Hepatocyte (in vitro differentiated cells): ENCODE measurements at regions not wholly inside any gene's neighbourhood (a gene's known extent, or its start where the extent isn't known, plus 50 kb on each side); places are given as distances from the start of the nearest gene placed in this dataset.

Source experiments
- DNase-seq: peaks from one replicate; pipeline ENCODE4 v3.0.0-alpha.2; 2016; ENCODE audit warnings: low spot score
- H2AFZ ChIP-seq: fragments of 200-600 bp; sonication (generic); 2 replicates; pipeline ENCODE4 v1.6.0; 2016; ENCODE audit warnings: antibody characterized with exemption, mild to moderate bottlenecking
- H3K27ac ChIP-seq: fragments of 200-600 bp; sonication (generic); 2 replicates; pipeline ENCODE4 v1.5.1; 2016; ENCODE audit warnings: mild to moderate bottlenecking
- H3K27me3 ChIP-seq: fragments of 200-600 bp; sonication (generic); 2 replicates; pipeline ENCODE4 v1.6.1; 2016
- H3K36me3 ChIP-seq: fragments of 200-600 bp; sonication (generic); replicated peaks from 2 replicates; pipeline ENCODE4 v1.5.1; 2016; ENCODE audit warnings: low read depth; ENCODE audit not compliant: insufficient read depth
- H3K4me1 ChIP-seq: fragments of 200-600 bp; sonication (generic); 2 replicates; pipeline ENCODE4 v1.5.1; 2016; ENCODE audit warnings: mild to moderate bottlenecking, moderate library complexity; ENCODE audit not compliant: insufficient read depth
- H3K4me2 ChIP-seq: fragments of 200-600 bp; sonication (generic); 2 replicates; pipeline ENCODE4 v1.6.0; 2016
- H3K4me3 ChIP-seq: fragments of 200-600 bp; sonication (generic); 2 replicates; pipeline ENCODE4 v1.5.1; 2016; ENCODE audit warnings: mild to moderate bottlenecking
- H3K79me2 ChIP-seq: fragments of 200-600 bp; sonication (generic); 2 replicates; pipeline ENCODE4 v1.6.0; 2017; ENCODE audit warnings: mild to moderate bottlenecking
- H3K9me2 ChIP-seq: fragments of 200-600 bp; sonication (generic); replicated peaks from 2 replicates; pipeline ENCODE4 v1.6.0; 2017; ENCODE audit warnings: mild to moderate bottlenecking; ENCODE audit not compliant: insufficient read depth
- H3K9me3 ChIP-seq: fragments of 200-600 bp; sonication (generic); 2 replicates; pipeline ENCODE4 v1.5.1; 2016; ENCODE audit warnings: low read depth, mild to moderate bottlenecking
- H4K20me1 ChIP-seq: fragments of 200-600 bp; sonication (generic); 2 replicates; pipeline ENCODE4 v1.6.0; 2016; ENCODE audit warnings: mild to moderate bottlenecking; ENCODE audit not compliant: insufficient read depth, poor library complexity, severe bottlenecking
- CTCF ChIP-seq: fragments of 200-600 bp; sonication (generic); IDR thresholded peaks from 2 replicates; pipeline ENCODE4 v1.5.1; 2016; ENCODE audit warnings: antibody characterized with exemption, mild to moderate bottlenecking; ENCODE audit not compliant: poor library complexity
- EZH2 ChIP-seq: fragments of 200-600 bp; sonication (generic); IDR thresholded peaks from 2 replicates; pipeline ENCODE4 v1.6.1; 2016; ENCODE audit warnings: antibody characterized with exemption, mild to moderate bottlenecking, borderline replicate concordance
- EZH2phosphoT487 ChIP-seq: fragments of 200-600 bp; sonication (generic); IDR thresholded peaks from one replicate; pipeline ENCODE4 v1.6.1; 2018; ENCODE audit warnings: antibody characterized with exemption, mild to moderate bottlenecking, low read depth, moderate library complexity; ENCODE audit not compliant: unreplicated experiment, severe bottlenecking
- WGBS: methylation state at CpG from one replicate; pipeline ENCODE4 v1.1.6; 2016; ENCODE audit warnings: low lambda C conversion rate; ENCODE audit errors: missing lambda C conversion rate; 5-methylcytosine and 5-hydroxymethylcytosine counted together

- Histone ChIP-seq H3K27ac (no peak overlapping the region), H3K9me2 (no peaks in the 10 kb centered on the region), H3K4me1 (peaks cover 20% of the 10 kb centered on the region), H3K79me2 (no peaks in the 10 kb centered on the region), H3K27me3 (peaks cover 7% of the 10 kb centered on the region), H3K36me3 (no peaks in the 10 kb centered on the region), H3K4me3 (no peak overlapping the region), H3K9me3 (no peaks in the 10 kb centered on the region), H3K4me2 (no peak overlapping the region), H4K20me1 (no peaks in the 10 kb centered on the region), H2AFZ (no peak overlapping the region)
- WGBS, result 88% methylated on average over 5 of the region's 5 CpGs
- DNase-seq, result no peak
- no peak for TF ChIP-seq CTCF
- TF ChIP-seq EZH2phosphoT487, result no peak
- TF ChIP-seq EZH2, result no peak
Observed at GRCh38 chr6:33910594-33910993, 106.8 kb upstream of the MLN start.

DNA sequence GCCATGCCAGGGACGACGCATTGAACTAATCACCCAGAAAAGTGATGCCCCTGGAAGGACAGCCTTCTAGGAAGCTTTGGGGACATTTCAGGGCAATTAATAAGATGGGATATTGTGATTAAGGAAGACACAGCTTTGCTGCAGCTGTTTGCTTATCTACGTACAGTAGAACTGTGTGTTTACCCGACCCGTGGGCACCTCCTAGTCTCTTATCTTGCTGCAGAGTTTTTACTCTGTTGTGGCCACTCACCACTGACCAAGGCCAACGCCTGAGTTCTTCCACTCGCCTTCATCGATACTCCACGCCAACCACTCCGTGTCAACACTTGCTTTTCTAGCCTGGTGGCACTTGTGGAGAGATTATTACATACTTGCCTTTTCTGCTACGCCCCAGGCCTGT, 105.9 kb upstream of the MLN start:
- Histone ChIP-seq H3K9me2 (no peaks in the 10 kb centered on the region), H2AFZ (no peak overlapping the region), H4K20me1 (no peaks in the 10 kb centered on the region), H3K27ac (no peak overlapping the region), H3K9me3 (no peaks in the 10 kb centered on the region), H3K4me3 (no peak overlapping the region), H3K36me3 (no peaks in the 10 kb centered on the region), H3K27me3 (peaks cover 2% of the 10 kb centered on the region), H3K79me2 (no peaks in the 10 kb centered on the region), H3K4me2 (no peak overlapping the region), H3K4me1 (peaks cover 20% of the 10 kb centered on the region)
- WGBS, result 73% methylated on average over 11 of the region's 11 CpGs
- DNase-seq, result no peak
- TF ChIP-seq CTCF (no peak), EZH2 (no peak), EZH2phosphoT487 (no peak)

DNA sequence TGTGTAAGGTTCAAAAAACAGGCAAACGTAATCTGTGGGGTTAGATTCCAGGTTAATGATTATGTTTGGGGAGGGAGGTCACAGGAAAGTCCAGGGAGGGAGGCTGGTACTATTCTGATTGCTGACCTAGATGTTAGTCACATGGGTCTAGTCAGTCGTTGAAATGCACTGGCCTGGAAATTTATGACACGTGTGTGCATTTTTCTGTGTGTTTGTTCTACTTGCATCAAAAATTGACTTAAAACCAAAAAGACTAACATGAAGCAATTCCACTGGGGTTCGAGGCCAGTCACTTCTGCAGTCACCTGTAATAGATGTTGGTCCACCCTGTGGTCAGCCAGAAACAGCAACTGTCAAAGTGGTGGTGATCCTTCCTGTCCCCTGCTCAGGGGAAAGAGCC, 104.2 kb upstream of the MLN start:
- no peak for TF ChIP-seq CTCF
- no peak for TF ChIP-seq EZH2
- TF ChIP-seq EZH2phosphoT487, result no peak
- no peak overlapping the region for H2AFZ ChIP-seq
- no peak overlapping the region for H3K4me3 ChIP-seq
- peak overlapping the region; percentile 51 for H3K4me2 ChIP-seq
- H3K4me1 ChIP-seq, result peaks cover 20% of the 10 kb centered on the region
- peak overlapping the region; percentile 73 for H3K27ac ChIP-seq
- H3K27me3 ChIP-seq, result no peaks in the 10 kb centered on the region
- H3K79me2 ChIP-seq, result no peaks in the 10 kb centered on the region
- no peaks in the 10 kb centered on the region for H4K20me1 ChIP-seq
- DNase-seq, result peak; percentile 59
- no peaks in the 10 kb centered on the region for H3K9me3 ChIP-seq
- 60% methylated on average over 4 of the region's 4 CpGs for WGBS
- H3K9me2 ChIP-seq, result no peaks in the 10 kb centered on the region
- H3K36me3 ChIP-seq, result no peaks in the 10 kb centered on the region

- no peak overlapping the region for H3K4me3 ChIP-seq
- H3K9me2 ChIP-seq, result no peaks in the 10 kb centered on the region
- no peak overlapping the region for H2AFZ ChIP-seq
- no peak for TF ChIP-seq EZH2
- TF ChIP-seq EZH2phosphoT487, result no peak
- TF ChIP-seq CTCF, result no peak
- no peaks in the 10 kb centered on the region for H4K20me1 ChIP-seq
- H3K36me3 ChIP-seq, result no peaks in the 10 kb centered on the region
- WGBS, result 61% methylated on average over 5 of the region's 5 CpGs
- H3K9me3 ChIP-seq, result no peaks in the 10 kb centered on the region
- no peak overlapping the region for H3K4me2 ChIP-seq
- H3K27me3 ChIP-seq, result no peaks in the 10 kb centered on the region
- no peaks in the 10 kb centered on the region for H3K79me2 ChIP-seq
- peaks cover 20% of the 10 kb centered on the region for H3K4me1 ChIP-seq
- DNase-seq, result no peak
- peak overlapping the region; percentile 73 for H3K27ac ChIP-seq
Observed at GRCh38 chr6:33907227-33907626, 103.4 kb upstream of the MLN start.
